ENCODE measurements at regions not wholly inside any gene's neighbourhood (a gene's known extent, or its start where the extent isn't known, plus 50 kb on each side); places are given as distances from the start of the nearest gene placed in this dataset.
"Not testable (repeated sequence)": the region's sequence is repeated elsewhere in the genome, so short reads cannot be mapped to it uniquely, and the experiment has no call there.

GRCh38 chr21:27359141-27359540, 392.3 kb upstream of the ADAMTS5 start:
- H3K4me3 ChIP-seq (ENCODE audit: control insufficient read depth in 1 of 7, extremely low read depth in 1 of 7, insufficient read depth in 4 of 7, low read depth in 2 of 7, low read length in 6 of 7) = no peak overlapping the region
- no peak overlapping the region for H3K27ac ChIP-seq (ENCODE audit: insufficient read depth in 1 of 2, low read depth in 1 of 2, low read length in 2 of 2, poor library complexity in 1 of 2, severe bottlenecking in 2 of 2)
- ChIA-PET POLR2A (no interaction called here), CTCF (no interaction called here)
- no peaks in the 10 kb centered on the region for H3K27me3 ChIP-seq (replicated peaks in 2 of 5; ENCODE audit: control insufficient read depth in 4 of 5, insufficient read depth in 5 of 5, low read length in 4 of 5)
- no peaks in the 10 kb centered on the region for H3K9me3 ChIP-seq (ENCODE audit: control extremely low read depth in 1 of 5, control insufficient read depth in 4 of 5, insufficient read depth in 2 of 5, low read depth in 1 of 5, low read length in 4 of 5)
- DNase-seq = no peak
- no peaks in the 10 kb centered on the region for H3K36me3 ChIP-seq (ENCODE audit: control insufficient read depth in 4 of 4, insufficient read depth in 4 of 4, low read length in 3 of 4)
- H3K4me1 ChIP-seq (ENCODE audit: control extremely low read depth in 1 of 4, control insufficient read depth in 4 of 4, insufficient read depth in 4 of 4, low read length in 3 of 4) = no peaks in the 10 kb centered on the region

DNA sequence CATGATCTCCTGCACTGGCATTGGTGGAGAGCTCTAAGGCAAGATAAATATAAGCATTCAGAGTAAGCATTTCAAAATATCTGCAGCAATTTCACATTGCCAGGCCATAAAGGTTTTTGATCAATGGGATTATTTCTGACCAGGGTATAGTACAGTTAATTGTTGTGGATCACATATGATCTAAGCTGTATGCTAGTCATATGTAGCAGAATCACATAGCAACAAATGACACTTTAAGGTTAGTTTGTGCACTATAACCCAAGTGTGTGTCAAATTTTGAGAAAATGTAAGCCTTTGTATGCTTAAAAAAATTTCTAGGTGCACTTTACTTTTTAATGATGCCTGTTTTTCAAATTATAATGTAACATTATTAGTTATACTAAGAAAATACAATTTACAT, 386.0 kb upstream of the ADAMTS5 start:
- DNase-seq = no peak
- ChIA-PET POLR2A (no interaction called here), CTCF (no interaction called here)
- Histone ChIP-seq H3K4me3 (ENCODE audit: control insufficient read depth in 1 of 7, extremely low read depth in 1 of 7, insufficient read depth in 4 of 7, low read depth in 2 of 7, low read length in 6 of 7) (no peak overlapping the region), H3K27me3 (replicated peaks in 2 of 5; ENCODE audit: control insufficient read depth in 4 of 5, insufficient read depth in 5 of 5, low read length in 4 of 5) (no peaks in the 10 kb centered on the region), H3K36me3 (ENCODE audit: control insufficient read depth in 4 of 4, insufficient read depth in 4 of 4, low read length in 3 of 4) (no peaks in the 10 kb centered on the region), H3K27ac (ENCODE audit: insufficient read depth in 1 of 2, low read depth in 1 of 2, low read length in 2 of 2, poor library complexity in 1 of 2, severe bottlenecking in 2 of 2) (no peak overlapping the region), H3K9me3 (ENCODE audit: control extremely low read depth in 1 of 5, control insufficient read depth in 4 of 5, insufficient read depth in 2 of 5, low read depth in 1 of 5, low read length in 4 of 5) (no peaks in the 10 kb centered on the region), H3K4me1 (ENCODE audit: control extremely low read depth in 1 of 4, control insufficient read depth in 4 of 4, insufficient read depth in 4 of 4, low read length in 3 of 4) (no peaks in the 10 kb centered on the region)

- DNase-seq = no peak
- Histone ChIP-seq H3K27me3 (replicated peaks in 2 of 5; ENCODE audit: control insufficient read depth in 4 of 5, insufficient read depth in 5 of 5, low read length in 4 of 5) (no peaks in the 10 kb centered on the region), H3K4me3 (ENCODE audit: control insufficient read depth in 1 of 7, extremely low read depth in 1 of 7, insufficient read depth in 4 of 7, low read depth in 2 of 7, low read length in 6 of 7) (no peak overlapping the region), H3K9me3 (ENCODE audit: control extremely low read depth in 1 of 5, control insufficient read depth in 4 of 5, insufficient read depth in 2 of 5, low read depth in 1 of 5, low read length in 4 of 5) (no peaks in the 10 kb centered on the region), H3K4me1 (ENCODE audit: control extremely low read depth in 1 of 4, control insufficient read depth in 4 of 4, insufficient read depth in 4 of 4, low read length in 3 of 4) (no peaks in the 10 kb centered on the region), H3K36me3 (ENCODE audit: control insufficient read depth in 4 of 4, insufficient read depth in 4 of 4, low read length in 3 of 4) (no peaks in the 10 kb centered on the region), H3K27ac (ENCODE audit: insufficient read depth in 1 of 2, low read depth in 1 of 2, low read length in 2 of 2, poor library complexity in 1 of 2, severe bottlenecking in 2 of 2) (no peak overlapping the region)
- WGBS (ENCODE audit: insufficient coverage) = 100% methylated on average over 1 of the region's 2 CpGs
- CTCF ChIA-PET = no interaction called here
- POLR2A ChIA-PET = no interaction called here
Measured at GRCh38 chr21:27346041-27346448, 379.2 kb upstream of the ADAMTS5 start.

DNA sequence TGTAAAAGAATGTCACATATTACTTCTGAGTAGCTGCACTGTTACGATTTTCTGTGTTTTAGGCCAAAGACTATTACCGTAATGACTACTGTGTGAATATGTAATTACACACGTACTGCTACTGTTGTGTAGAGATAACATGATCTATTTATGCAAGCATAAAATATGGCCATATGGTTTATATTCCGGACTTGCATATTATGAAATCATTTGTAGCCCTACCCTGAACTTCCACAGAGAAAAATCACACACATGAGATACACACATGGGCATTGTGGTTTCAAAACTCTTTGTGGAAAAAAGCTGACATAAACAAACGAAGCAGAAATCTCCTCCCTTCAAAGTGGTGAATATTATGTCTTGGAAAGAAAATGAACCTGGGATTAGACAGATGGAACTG, 373.0 kb upstream of the ADAMTS5 start:
- WGBS (ENCODE audit: insufficient coverage) = 100% methylated on average over 2 of the region's 5 CpGs
- DNase-seq = no peak
- Histone ChIP-seq H3K36me3 (ENCODE audit: control insufficient read depth in 4 of 4, insufficient read depth in 4 of 4, low read length in 3 of 4) (no peaks in the 10 kb centered on the region), H3K9me3 (ENCODE audit: control extremely low read depth in 1 of 5, control insufficient read depth in 4 of 5, insufficient read depth in 2 of 5, low read depth in 1 of 5, low read length in 4 of 5) (no peaks in the 10 kb centered on the region), H3K27ac (ENCODE audit: insufficient read depth in 1 of 2, low read depth in 1 of 2, low read length in 2 of 2, poor library complexity in 1 of 2, severe bottlenecking in 2 of 2) (no peak overlapping the region), H3K4me3 (ENCODE audit: control insufficient read depth in 1 of 7, extremely low read depth in 1 of 7, insufficient read depth in 4 of 7, low read depth in 2 of 7, low read length in 6 of 7) (no peak overlapping the region), H3K27me3 (replicated peaks in 2 of 5; ENCODE audit: control insufficient read depth in 4 of 5, insufficient read depth in 5 of 5, low read length in 4 of 5) (no peaks in the 10 kb centered on the region), H3K4me1 (ENCODE audit: control extremely low read depth in 1 of 4, control insufficient read depth in 4 of 4, insufficient read depth in 4 of 4, low read length in 3 of 4) (no peaks in the 10 kb centered on the region)
- POLR2A ChIA-PET = no interaction called here
- CTCF ChIA-PET = no interaction called here

DNA sequence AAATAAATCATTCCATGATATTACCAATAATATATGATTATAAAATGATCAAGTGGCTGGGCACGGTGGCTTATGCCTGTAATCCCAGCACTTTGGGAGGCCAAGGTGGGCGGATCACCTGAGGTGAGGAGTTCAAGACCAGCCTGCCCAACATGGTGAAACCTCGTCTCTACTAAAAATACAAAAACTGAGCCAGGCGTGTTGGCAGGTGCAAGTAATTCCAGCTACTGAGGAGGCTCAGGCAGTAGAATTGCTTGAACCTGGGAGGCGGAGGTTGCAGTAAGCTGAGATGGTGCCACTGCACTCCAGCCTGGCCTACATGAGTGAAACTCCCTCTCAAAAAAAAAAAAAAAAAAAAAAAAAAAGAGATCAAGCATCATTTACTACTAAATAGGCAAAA, 371.1 kb upstream of the ADAMTS5 start:
- POLR2A ChIA-PET; H3K27ac ChIP-seq (ENCODE audit: insufficient read depth in 1 of 2, low read depth in 1 of 2, low read length in 2 of 2, poor library complexity in 1 of 2, severe bottlenecking in 2 of 2); H3K9me3 ChIP-seq (ENCODE audit: control extremely low read depth in 1 of 5, control insufficient read depth in 4 of 5, insufficient read depth in 2 of 5, low read depth in 1 of 5, low read length in 4 of 5); H3K36me3 ChIP-seq (ENCODE audit: control insufficient read depth in 4 of 4, insufficient read depth in 4 of 4, low read length in 3 of 4); H3K27me3 ChIP-seq (replicated peaks in 2 of 5; ENCODE audit: control insufficient read depth in 4 of 5, insufficient read depth in 5 of 5, low read length in 4 of 5); H3K4me1 ChIP-seq (ENCODE audit: control extremely low read depth in 1 of 4, control insufficient read depth in 4 of 4, insufficient read depth in 4 of 4, low read length in 3 of 4); CTCF ChIA-PET; DNase-seq; H3K4me3 ChIP-seq (ENCODE audit: control insufficient read depth in 1 of 7, extremely low read depth in 1 of 7, insufficient read depth in 4 of 7, low read depth in 2 of 7, low read length in 6 of 7): not testable (repeated sequence)
- WGBS (ENCODE audit: insufficient coverage) = 91% methylated on average over 4 of the region's 5 CpGs

DNA sequence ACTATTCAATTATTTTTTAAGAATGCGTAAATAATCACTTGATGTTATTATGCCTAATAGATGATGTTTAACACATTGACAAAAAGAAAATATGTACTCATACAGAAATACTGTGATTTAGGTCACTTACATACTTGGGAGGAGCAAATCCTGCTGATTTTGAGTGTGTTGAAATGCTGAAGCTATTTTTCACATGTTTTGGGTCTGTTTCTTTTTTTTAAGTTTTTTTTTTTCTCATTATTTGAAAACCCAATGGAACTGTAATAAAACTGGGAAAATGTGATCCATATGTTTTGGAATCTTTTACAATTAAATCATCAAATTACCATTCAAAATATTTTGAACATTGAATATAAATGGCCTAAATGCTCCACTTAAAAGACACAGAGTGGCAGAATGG, 366.2 kb upstream of the ADAMTS5 start:
- POLR2A ChIA-PET = no interaction called here

DNA sequence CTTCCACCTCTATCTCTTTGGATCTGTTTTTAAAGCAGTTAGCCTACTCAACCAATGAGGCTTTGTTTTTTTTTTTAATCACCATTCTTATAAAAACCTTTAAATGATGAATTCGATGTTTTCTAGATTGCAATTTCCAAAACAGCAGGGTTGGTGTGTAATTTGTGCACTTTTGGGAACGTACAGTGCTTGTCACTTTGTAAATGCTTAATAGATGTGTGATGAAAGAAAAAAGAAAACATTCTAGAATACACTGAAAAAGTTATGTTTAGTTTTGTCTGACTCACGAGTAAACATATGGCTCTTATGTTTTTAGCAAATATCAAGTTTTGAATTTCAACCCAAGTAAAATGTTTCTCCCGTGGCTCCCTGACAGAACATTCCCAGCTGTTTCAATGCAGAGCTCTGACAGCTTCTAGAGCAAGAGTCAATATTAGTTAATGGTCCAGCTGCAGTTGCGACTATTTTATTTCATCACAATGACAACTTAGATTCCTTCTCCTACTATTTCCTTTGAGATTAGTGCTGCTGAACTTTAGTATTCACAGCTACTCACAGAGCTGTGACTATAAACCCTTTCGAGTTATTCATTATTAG, 362.5 kb upstream of the ADAMTS5 start:
- Histone ChIP-seq H3K27me3 (replicated peaks in 2 of 5; ENCODE audit: control insufficient read depth in 4 of 5, insufficient read depth in 5 of 5, low read length in 4 of 5) (no peaks in the 10 kb centered on the region), H3K4me1 (ENCODE audit: control extremely low read depth in 1 of 4, control insufficient read depth in 4 of 4, insufficient read depth in 4 of 4, low read length in 3 of 4) (no peaks in the 10 kb centered on the region), H3K4me3 (ENCODE audit: control insufficient read depth in 1 of 7, extremely low read depth in 1 of 7, insufficient read depth in 4 of 7, low read depth in 2 of 7, low read length in 6 of 7) (no peak overlapping the region), H3K9me3 (ENCODE audit: control extremely low read depth in 1 of 5, control insufficient read depth in 4 of 5, insufficient read depth in 2 of 5, low read depth in 1 of 5, low read length in 4 of 5) (no peaks in the 10 kb centered on the region), H3K27ac (ENCODE audit: insufficient read depth in 1 of 2, low read depth in 1 of 2, low read length in 2 of 2, poor library complexity in 1 of 2, severe bottlenecking in 2 of 2) (no peak overlapping the region), H3K36me3 (ENCODE audit: control insufficient read depth in 4 of 4, insufficient read depth in 4 of 4, low read length in 3 of 4) (no peaks in the 10 kb centered on the region)
- POLR2A ChIA-PET = no interaction called here
- no peak for DNase-seq
- CTCF ChIA-PET = no interaction called here
- 87% methylated on average over 4 of the region's 6 CpGs for WGBS (ENCODE audit: insufficient coverage)

More for the DNA sequence above, 366.2 kb upstream of the ADAMTS5 start:
- CTCF ChIA-PET = no interaction called here
- no peaks in the 10 kb centered on the region for H3K9me3 ChIP-seq (ENCODE audit: control extremely low read depth in 1 of 5, control insufficient read depth in 4 of 5, insufficient read depth in 2 of 5, low read depth in 1 of 5, low read length in 4 of 5)
- no peak overlapping the region for H3K27ac ChIP-seq (ENCODE audit: insufficient read depth in 1 of 2, low read depth in 1 of 2, low read length in 2 of 2, poor library complexity in 1 of 2, severe bottlenecking in 2 of 2)
- WGBS (ENCODE audit: insufficient coverage) = no CpG with 5 or more reads among the region's 1 CpG
- H3K4me1 ChIP-seq (ENCODE audit: control extremely low read depth in 1 of 4, control insufficient read depth in 4 of 4, insufficient read depth in 4 of 4, low read length in 3 of 4) = no peaks in the 10 kb centered on the region
- H3K27me3 ChIP-seq (replicated peaks in 2 of 5; ENCODE audit: control insufficient read depth in 4 of 5, insufficient read depth in 5 of 5, low read length in 4 of 5) = no peaks in the 10 kb centered on the region
- H3K36me3 ChIP-seq (ENCODE audit: control insufficient read depth in 4 of 4, insufficient read depth in 4 of 4, low read length in 3 of 4) = no peaks in the 10 kb centered on the region
- DNase-seq = no peak
- no peak overlapping the region for H3K4me3 ChIP-seq (ENCODE audit: control insufficient read depth in 1 of 7, extremely low read depth in 1 of 7, insufficient read depth in 4 of 7, low read depth in 2 of 7, low read length in 6 of 7)

Measured in common myeloid progenitor, CD34-positive (primary cell).